NT2/D1 (cell line): ENCODE measurements at regions not wholly inside any gene's neighbourhood (a gene's known extent, or its start where the extent isn't known, plus 50 kb on each side); places are given as distances from the start of the nearest gene placed in this dataset.

ENCODE experiments used
- DNase-seq: peaks from one replicate; pipeline ENCODE4 v3.0.0-alpha.2; 2011; ENCODE audit warnings: low read depth, low spot score
- H3K27me3 ChIP-seq: 2 replicates; pipeline ENCODE4 v1.6.0; 2011; ENCODE audit warnings: mild to moderate bottlenecking; ENCODE audit not compliant: insufficient read length, insufficient read depth
- H3K36me3 ChIP-seq: 2 replicates; pipeline ENCODE4 v1.6.1; 2011; ENCODE audit warnings: mild to moderate bottlenecking, low read length, mixed read lengths; ENCODE audit not compliant: insufficient read depth, insufficient read length
- H3K4me1 ChIP-seq: 2 replicates; pipeline ENCODE4 v1.5.1; 2011; ENCODE audit not compliant: insufficient read depth, insufficient read length
- H3K4me3 ChIP-seq: 2 replicates; pipeline ENCODE4 v1.5.1; 2011; ENCODE audit warnings: low read depth; ENCODE audit not compliant: insufficient read length
- H3K9ac ChIP-seq: 2 replicates; pipeline ENCODE4 v1.6.0; 2011; ENCODE audit warnings: low read depth; ENCODE audit not compliant: insufficient read length
- H3K9me3 ChIP-seq: 2 replicates; pipeline ENCODE4 v1.5.1; 2011; ENCODE audit warnings: mild to moderate bottlenecking, low read length; ENCODE audit not compliant: insufficient read depth
- SUZ12 ChIP-seq: IDR thresholded peaks from 2 replicates; pipeline ENCODE4 v1.6.1; 2011; ENCODE audit not compliant: insufficient read length, insufficient read depth; ENCODE audit errors: extremely low read depth
- YY1 ChIP-seq: IDR thresholded peaks from 2 replicates; pipeline ENCODE4 v1.6.1; 2011; ENCODE audit not compliant: insufficient read length, insufficient read depth
- ZNF274 ChIP-seq: IDR thresholded peaks from 2 replicates; pipeline ENCODE4 v1.6.1; 2011; ENCODE audit warnings: mild to moderate bottlenecking, low read depth, low read length

- Histone ChIP-seq H3K36me3 (no peaks in the 10 kb centered on the region), H3K9me3 (0 out of 2 replicates have a peak, but pooled peaks cover 9% of the 10 kb centered on the region), H3K4me1 (no peaks in the 10 kb centered on the region), H3K27me3 (no peaks in the 10 kb centered on the region), H3K4me3 (no peak overlapping the region), H3K9ac (no peak overlapping the region)
- no peak for DNase-seq
- TF ChIP-seq SUZ12 (no peak), YY1 (no peak)
Observed at GRCh38 chr5:98603456-98603855, 170.0 kb upstream of the RGMB start.

DNA sequence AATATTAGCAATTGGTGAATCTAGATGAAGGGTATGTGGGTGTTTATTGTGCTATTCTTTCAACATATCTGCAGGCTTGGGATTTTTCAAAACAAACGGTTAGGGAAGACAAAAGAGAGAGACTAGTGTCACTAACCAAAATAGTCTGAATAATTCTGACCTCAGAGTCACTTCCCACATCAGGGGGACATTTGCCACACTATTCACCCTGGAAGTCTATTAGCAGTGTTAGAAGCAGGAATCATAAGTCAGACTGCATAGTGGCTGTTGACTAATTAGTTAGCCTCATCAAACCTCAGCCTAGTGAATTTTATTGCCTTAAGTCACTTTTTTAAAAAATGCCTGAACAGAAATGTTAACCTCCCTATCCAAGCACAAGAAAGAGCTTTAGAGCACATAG, 169.2 kb upstream of the RGMB start:
- Histone ChIP-seq H3K36me3 (no peaks in the 10 kb centered on the region), H3K4me3 (no peak overlapping the region), H3K9ac (no peak overlapping the region), H3K9me3 (0 out of 2 replicates have a peak, but pooled peaks cover 9% of the 10 kb centered on the region), H3K4me1 (no peaks in the 10 kb centered on the region), H3K27me3 (no peaks in the 10 kb centered on the region)
- DNase-seq = no peak
- TF ChIP-seq SUZ12 = no peak
- TF ChIP-seq YY1 = no peak
- no peak for TF ChIP-seq ZNF274

DNA sequence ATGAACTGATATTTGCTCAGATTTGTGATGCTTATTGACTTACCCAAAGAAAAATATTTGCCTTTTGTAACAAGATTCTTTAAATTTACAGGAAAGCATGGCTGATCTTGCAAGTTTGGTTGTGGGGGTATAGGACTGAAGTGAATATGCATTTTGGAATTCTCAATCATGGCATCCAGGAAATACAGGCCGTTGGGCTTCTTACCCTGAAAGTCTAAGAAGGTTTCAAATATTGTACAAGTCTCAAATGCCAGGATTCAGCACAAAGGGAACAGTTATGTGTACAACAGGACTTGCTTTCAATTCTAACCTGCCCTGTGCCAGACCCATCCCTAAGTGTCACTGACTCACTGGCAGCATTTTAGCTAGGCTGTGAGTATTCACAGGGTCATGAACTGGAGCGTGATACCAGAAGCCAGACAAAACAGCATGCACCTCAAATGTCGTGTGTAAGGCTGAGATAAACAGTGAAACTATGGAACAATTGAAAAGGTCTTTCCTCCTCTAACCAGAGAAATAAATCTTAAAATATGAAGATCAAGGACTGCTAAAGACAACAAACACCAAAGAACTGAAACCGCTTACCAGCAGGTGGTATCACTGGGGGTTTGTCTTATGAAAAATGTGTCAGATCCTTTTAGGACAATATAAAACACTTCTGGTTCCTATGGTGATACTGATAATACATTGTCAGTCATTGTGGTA, 168.6 kb upstream of the RGMB start:
- H3K4me3 ChIP-seq = no peak overlapping the region
- H3K4me1 ChIP-seq = no peaks in the 10 kb centered on the region
- H3K27me3 ChIP-seq = no peaks in the 10 kb centered on the region
- H3K9ac ChIP-seq = no peak overlapping the region
- TF ChIP-seq ZNF274 (no peak), SUZ12 (no peak), YY1 (no peak)
- 0 out of 2 replicates have a peak, but pooled peaks cover 9% of the 10 kb centered on the region for H3K9me3 ChIP-seq
- no peaks in the 10 kb centered on the region for H3K36me3 ChIP-seq
- no peak for DNase-seq

- Histone ChIP-seq H3K36me3 (no peaks in the 10 kb centered on the region), H3K9me3 (0 out of 2 replicates have a peak, but pooled peaks cover 9% of the 10 kb centered on the region), H3K4me3 (no peak overlapping the region), H3K4me1 (no peaks in the 10 kb centered on the region), H3K9ac (no peak overlapping the region), H3K27me3 (no peaks in the 10 kb centered on the region)
- DNase-seq = no peak
- no peak for TF ChIP-seq ZNF274
- TF ChIP-seq SUZ12 = no peak
- no peak for TF ChIP-seq YY1
Observed at GRCh38 chr5:98605426-98605825, 168.0 kb upstream of the RGMB start.

DNA sequence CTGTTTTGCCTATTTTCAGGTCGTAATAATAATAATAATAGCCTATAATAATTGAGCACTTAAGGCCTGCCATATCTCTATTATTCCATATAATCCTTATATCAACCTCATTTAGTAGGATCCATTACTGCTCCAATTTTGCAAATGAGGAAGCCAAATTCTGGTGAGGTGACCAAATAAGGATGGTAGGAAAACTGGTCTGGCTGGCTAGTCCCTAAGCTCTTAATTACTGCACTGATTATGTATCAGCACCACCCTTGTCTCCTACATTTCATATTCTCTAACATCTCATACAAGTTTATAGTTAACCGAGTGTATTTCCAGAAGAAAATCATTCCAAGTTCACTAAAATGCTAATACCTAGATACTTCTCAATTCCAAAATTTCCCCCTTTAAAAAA, 166.5 kb upstream of the RGMB start:
- no peak for DNase-seq
- Histone ChIP-seq H3K36me3 (no peaks in the 10 kb centered on the region), H3K27me3 (no peaks in the 10 kb centered on the region), H3K9ac (no peak overlapping the region), H3K4me3 (no peak overlapping the region), H3K4me1 (no peaks in the 10 kb centered on the region), H3K9me3 (no peaks in the 10 kb centered on the region)
- no peak for TF ChIP-seq ZNF274
- no peak for TF ChIP-seq YY1
- no peak for TF ChIP-seq SUZ12

GRCh38 chr5:98608052-98608451, 165.4 kb upstream of the RGMB start:
- Histone ChIP-seq H3K4me1 (no peaks in the 10 kb centered on the region), H3K9me3 (no peaks in the 10 kb centered on the region), H3K4me3 (no peak overlapping the region), H3K9ac (no peak overlapping the region), H3K27me3 (no peaks in the 10 kb centered on the region), H3K36me3 (no peaks in the 10 kb centered on the region)
- TF ChIP-seq SUZ12 (no peak), ZNF274 (no peak), YY1 (no peak)
- no peak for DNase-seq

GRCh38 chr5:98614341-98614740, 159.1 kb upstream of the RGMB start:
- no peaks in the 10 kb centered on the region for H3K4me1 ChIP-seq
- TF ChIP-seq SUZ12 (no peak), YY1 (no peak), ZNF274 (no peak)
- DNase-seq = no peak
- H3K27me3 ChIP-seq = no peaks in the 10 kb centered on the region
- H3K36me3 ChIP-seq = no peaks in the 10 kb centered on the region
- no peak overlapping the region for H3K4me3 ChIP-seq
- no peaks in the 10 kb centered on the region for H3K9me3 ChIP-seq
- H3K9ac ChIP-seq = no peak overlapping the region

DNA sequence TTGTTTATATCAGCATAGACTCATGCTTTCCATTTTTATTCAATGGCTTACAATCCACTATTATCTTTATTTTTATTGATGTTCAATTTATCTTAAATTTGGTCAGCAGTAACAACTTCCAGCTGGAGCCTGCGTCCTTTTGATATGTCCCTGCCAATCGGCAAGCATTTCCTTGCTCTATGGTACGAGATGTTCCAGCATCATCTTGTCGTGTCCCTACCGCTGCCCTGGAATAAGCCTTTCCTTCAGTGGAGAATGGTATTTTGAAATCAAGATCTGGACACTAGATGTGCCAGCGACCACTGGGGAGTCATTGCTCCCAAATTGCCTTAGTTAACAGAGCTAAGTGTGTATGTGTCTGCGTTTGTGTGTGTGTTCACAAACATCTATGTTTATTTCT, 151.6 kb upstream of the RGMB start:
- Histone ChIP-seq H3K9me3 (no peaks in the 10 kb centered on the region), H3K36me3 (no peaks in the 10 kb centered on the region), H3K27me3 (no peaks in the 10 kb centered on the region), H3K4me1 (no peaks in the 10 kb centered on the region), H3K9ac (no peak overlapping the region), H3K4me3 (no peak overlapping the region)
- DNase-seq = no peak
- no peak for TF ChIP-seq ZNF274
- TF ChIP-seq YY1 = no peak
- no peak for TF ChIP-seq SUZ12
